Stomach (tissue), 8 donors: ENCODE measurements at regions not wholly inside any gene's neighbourhood (a gene's known extent, or its start where the extent isn't known, plus 50 kb on each side); places are given as distances from the start of the nearest gene placed in this dataset.
A peak's percentile ranks its signal among the peaks of the same experiment; 100 is the strongest.

ENCODE experiments used
- DNase-seq, 2 donors: peaks; one replicate each; pipeline versions ENCODE4 v3.0.0 to v3.0.0-alpha.2; 2013 to 2019
- H3K27ac ChIP-seq, 5 donors: fragments of 200-600 bp in 4 of 5; sonication (generic) in 4 of 5; one replicate each; pipeline ENCODE4 v1.5.1; 2013 to 2019; ENCODE audit warnings: mild to moderate bottlenecking in 1 of 5, moderate library complexity in 1 of 5
- H3K27me3 ChIP-seq, 3 donors: fragments of 200-600 bp; sonication (generic); one replicate each; pipeline ENCODE4 v1.5.1; 2017 to 2019; ENCODE audit warnings: mixed run types in 1 of 3
- H3K36me3 ChIP-seq, 4 donors: fragments of 200-600 bp; sonication (generic); 1 replicate in 3 of 4; 2 replicates in 1 of 4; pipeline ENCODE4 v1.5.1; 2016 to 2019
- H3K4me1 ChIP-seq, 4 donors: fragments of 200-600 bp; sonication (generic); one replicate each; pipeline ENCODE4 v1.5.1; 2016 to 2019
- H3K4me3 ChIP-seq, 4 donors: fragments of 200-600 bp; sonication (generic) in 3 of 4; one replicate each; pipeline ENCODE4 v1.5.1; 2016 to 2019; ENCODE audit warnings: mild to moderate bottlenecking in 1 of 4
- H3K9me3 ChIP-seq, 4 donors: fragments of 200-600 bp; sonication (generic); one replicate each; pipeline ENCODE4 v1.5.1; 2016 to 2019
- EP300 ChIP-seq: sonication (generic); formaldehyde crosslinking; IDR thresholded peaks from one replicate; pipeline ENCODE4 v1.6.1; 2017; ENCODE audit warnings: antibody characterized with exemption
- POLR2A ChIP-seq, 4 donors: fragments of 450-650 bp; IDR thresholded peaks; one replicate each; pipeline ENCODE4 v1.6.1; 2016; ENCODE audit warnings: antibody characterized with exemption in 4 of 4, control low read depth in 2 of 4, mild to moderate bottlenecking in 1 of 4, moderate library complexity in 1 of 4
- POLR2AphosphoS5 ChIP-seq, 3 donors: sonication (generic); formaldehyde crosslinking; IDR thresholded peaks; one replicate each; pipeline ENCODE4 v1.6.1; 2016; ENCODE audit warnings: antibody characterized with exemption in 3 of 3
- WGBS, 5 donors: extraction: QIAGEN DNeasy Blood & Tissue Kit in 3 of 5; methylation state at CpG; one replicate each; pipeline versions ENCODE4 v1.1.5 to v1.1.7; 2013 to 2018; 5-methylcytosine and 5-hydroxymethylcytosine counted together
- intact Hi-C: fragments of 100-400 bp; cut with DNase I; formaldehyde crosslinking; loops from one replicate; pipeline ENCODE4 v1.15.1; 2023; ENCODE audit warnings: low total_unique reads
- TF ChIP-seq, protein P1 (sequence below), 7 experiments: fragments of 450-650 bp in 4 of 7; fragments of 200-600 bp in 3 of 7; sonication (generic) in 3 of 7; IDR thresholded peaks; one replicate each; pipeline ENCODE4 v1.5.1; 2016 to 2019; ENCODE audit warnings: antibody characterized with exemption in 7 of 7, control low read depth in 2 of 7, mild to moderate bottlenecking in 1 of 7
- donor health status: healthy with polysubstance abuse.
- donor health status: Bipolar disorder and iron deficiency.
- donor health status: healthy.

DNA sequence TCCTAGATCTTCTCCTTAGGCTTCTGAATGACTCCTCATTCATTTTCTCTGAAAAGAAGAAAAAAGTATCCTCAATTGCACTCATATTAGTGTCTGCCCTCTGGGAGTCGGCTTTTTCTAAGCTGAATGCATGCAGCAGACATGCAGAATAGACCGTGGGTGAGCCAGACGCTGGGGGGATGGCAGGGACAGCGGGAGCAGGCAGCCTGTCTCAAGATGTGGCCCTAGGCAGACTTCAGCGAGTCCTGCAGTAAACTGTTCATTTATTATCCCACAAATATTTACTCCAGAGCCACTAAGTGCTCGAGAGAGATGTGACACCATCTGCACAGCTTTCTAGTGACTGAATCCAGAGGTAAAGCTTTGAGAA is 164.9 kb upstream of the RAI14 start:
- Histone ChIP-seq H3K4me3 (no peak overlapping the region), H3K4me1 (peaks cover 16 to 45% (median 26%) of the 10 kb centered on the region in 4 donors), H3K27ac (peak overlapping the region in 3 of 5 donors; percentile 4 to 40 (median 35)), H3K27me3 (no peaks in the 10 kb centered on the region), H3K36me3 (no peaks in the 10 kb centered on the region), H3K9me3 (no peaks in the 10 kb centered on the region)
- no peak for DNase-seq
- no peak for TF ChIP-seq POLR2A (IDR thresholded peaks at IDR 0.05)
- TF ChIP-seq POLR2AphosphoS5 (IDR thresholded peaks at IDR 0.05): no peak
- TF ChIP-seq, protein P1, sequence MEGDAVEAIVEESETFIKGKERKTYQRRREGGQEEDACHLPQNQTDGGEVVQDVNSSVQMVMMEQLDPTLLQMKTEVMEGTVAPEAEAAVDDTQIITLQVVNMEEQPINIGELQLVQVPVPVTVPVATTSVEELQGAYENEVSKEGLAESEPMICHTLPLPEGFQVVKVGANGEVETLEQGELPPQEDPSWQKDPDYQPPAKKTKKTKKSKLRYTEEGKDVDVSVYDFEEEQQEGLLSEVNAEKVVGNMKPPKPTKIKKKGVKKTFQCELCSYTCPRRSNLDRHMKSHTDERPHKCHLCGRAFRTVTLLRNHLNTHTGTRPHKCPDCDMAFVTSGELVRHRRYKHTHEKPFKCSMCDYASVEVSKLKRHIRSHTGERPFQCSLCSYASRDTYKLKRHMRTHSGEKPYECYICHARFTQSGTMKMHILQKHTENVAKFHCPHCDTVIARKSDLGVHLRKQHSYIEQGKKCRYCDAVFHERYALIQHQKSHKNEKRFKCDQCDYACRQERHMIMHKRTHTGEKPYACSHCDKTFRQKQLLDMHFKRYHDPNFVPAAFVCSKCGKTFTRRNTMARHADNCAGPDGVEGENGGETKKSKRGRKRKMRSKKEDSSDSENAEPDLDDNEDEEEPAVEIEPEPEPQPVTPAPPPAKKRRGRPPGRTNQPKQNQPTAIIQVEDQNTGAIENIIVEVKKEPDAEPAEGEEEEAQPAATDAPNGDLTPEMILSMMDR (IDR thresholded peaks at IDR 0.05): no peak
- no peak for TF ChIP-seq EP300
- WGBS, 5 donors: 51 to 72% (median 64%) methylated on average over 6 of the region's 6 CpGs
- intact Hi-C loops: loop anchor here (10.0 kb wide), 1 partner anchor 344 kb away; the partner anchor contains the start of gene TTC23L

- Histone ChIP-seq H3K36me3 (no peaks in the 10 kb centered on the region), H3K4me1 (peaks cover 11 to 41% (median 26%) of the 10 kb centered on the region in 4 donors), H3K27me3 (no peaks in the 10 kb centered on the region), H3K9me3 (no peaks in the 10 kb centered on the region), H3K4me3 (no peak overlapping the region), H3K27ac (no peak overlapping the region)
- DNase-seq: no peak
- WGBS, 5 donors: 63 to 78% (median 73%) methylated on average over 3 of the region's 3 CpGs
- intact Hi-C loops: loop anchor here (10.0 kb wide), 1 partner anchor 341 kb away; the partner anchor contains the start of gene TTC23L
- TF ChIP-seq POLR2A (IDR thresholded peaks at IDR 0.05): no peak
- no peak for TF ChIP-seq POLR2AphosphoS5 (IDR thresholded peaks at IDR 0.05)
- TF ChIP-seq EP300: no peak
- TF ChIP-seq, protein P1 (IDR thresholded peaks at IDR 0.05): no peak
These were observed 161.9 kb upstream of the RAI14 start for GRCh38 chr5:34494111-34494755.

DNA sequence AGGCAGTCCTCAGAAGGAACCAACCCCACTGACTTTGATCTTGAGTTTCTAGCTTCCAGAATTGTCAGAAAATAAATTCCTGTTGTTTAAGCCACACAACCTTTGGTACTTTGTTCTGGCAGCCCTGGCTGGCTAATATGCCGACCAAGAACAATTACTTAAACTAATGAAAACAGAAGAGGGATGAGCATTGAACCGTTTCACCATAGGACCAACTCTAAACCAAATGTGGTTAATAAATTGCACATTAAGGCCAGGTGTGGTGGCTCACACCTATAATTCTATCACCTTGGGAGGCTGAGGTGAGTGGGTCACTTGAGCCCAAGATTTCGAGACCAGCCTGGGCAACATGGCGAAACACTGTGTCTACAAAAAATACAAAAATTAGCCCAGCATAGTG is 160.9 kb upstream of the RAI14 start:
- 83 to 95% (median 86%) methylated on average over 4 of the region's 4 CpGs for WGBS, 5 donors
- intact Hi-C loops: loop anchor here (10.0 kb wide), 1 partner anchor 340 kb away; the partner anchor contains the start of gene TTC23L
- peaks cover 14 to 46% (median 33%) of the 10 kb centered on the region in 4 donors for H3K4me1 ChIP-seq

DNA sequence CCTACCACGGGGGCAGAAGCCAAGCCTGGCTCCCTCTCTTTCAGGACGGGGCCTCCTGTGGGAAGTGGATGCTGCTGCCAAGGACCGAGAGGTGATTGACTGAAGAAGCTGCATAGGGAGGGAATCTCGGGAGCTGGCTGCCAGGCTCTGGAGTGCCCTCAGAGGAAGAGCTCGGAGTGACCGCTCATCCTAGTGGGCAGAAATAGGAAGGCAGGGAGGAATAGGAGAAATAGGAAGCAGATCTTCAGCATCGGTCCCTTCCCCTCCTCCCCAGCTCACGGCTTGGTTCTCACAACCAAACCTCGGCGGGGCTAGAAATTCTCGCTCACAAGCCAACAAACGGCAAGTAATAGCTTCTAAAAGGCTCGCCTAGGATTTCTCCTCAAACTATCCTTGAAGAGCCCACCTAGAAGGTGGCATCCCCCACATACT is 159.9 kb upstream of the RAI14 start:
- H3K4me1 ChIP-seq: peaks cover 14 to 45% (median 33%) of the 10 kb centered on the region in 4 donors
- intact Hi-C loops: loop anchor here (10.0 kb wide), 1 partner anchor 339 kb away; the partner anchor contains the start of gene TTC23L
- WGBS, 5 donors: 77 to 92% (median 82%) methylated on average over 13 of the region's 13 CpGs
- H3K36me3 ChIP-seq: no peaks in the 10 kb centered on the region
- TF ChIP-seq, protein P1 (IDR thresholded peaks at IDR 0.05): no peak
- TF ChIP-seq EP300 (no peak), POLR2AphosphoS5 (IDR thresholded peaks at IDR 0.05) (no peak), POLR2A (IDR thresholded peaks at IDR 0.05) (no peak)
- DNase-seq: no peak
- no peaks in the 10 kb centered on the region for H3K9me3 ChIP-seq
- H3K27me3 ChIP-seq: no peaks in the 10 kb centered on the region
- no peak overlapping the region for H3K4me3 ChIP-seq
- H3K27ac ChIP-seq: no peak overlapping the region

More for the DNA sequence above, 160.9 kb upstream of the RAI14 start:
- Histone ChIP-seq H3K36me3 (no peaks in the 10 kb centered on the region), H3K4me3 (no peak overlapping the region), H3K27me3 (no peaks in the 10 kb centered on the region), H3K9me3 (no peaks in the 10 kb centered on the region), H3K27ac (no peak overlapping the region)
- TF ChIP-seq, protein P1 (IDR thresholded peaks at IDR 0.05): no peak
- TF ChIP-seq POLR2A (IDR thresholded peaks at IDR 0.05) (no peak), POLR2AphosphoS5 (IDR thresholded peaks at IDR 0.05) (no peak), EP300 (no peak)
- DNase-seq: no peak
